ENCODE measurements at regions not wholly inside any gene's neighbourhood (a gene's known extent, or its start where the extent isn't known, plus 50 kb on each side); places are given as distances from the start of the nearest gene placed in this dataset.

- no peak for TF ChIP-seq ISL1 (CRISPR knock-in tag; IDR thresholded peaks at IDR 0.05)
- no peak for TF ChIP-seq PPARA (CRISPR knock-in tag; IDR thresholded peaks at IDR 0.05; ENCODE audit: borderline replicate concordance)
- no peak for TF ChIP-seq ZNF70 (CRISPR knock-in tag; IDR thresholded peaks at IDR 0.05)
Observed at GRCh38 chr3:61445924-61446323, 115.4 kb upstream of the PTPRG start.
